ENCODE measurements at regions not wholly inside any gene's neighbourhood (a gene's known extent, or its start where the extent isn't known, plus 50 kb on each side); places are given as distances from the start of the nearest gene placed in this dataset.

DNA sequence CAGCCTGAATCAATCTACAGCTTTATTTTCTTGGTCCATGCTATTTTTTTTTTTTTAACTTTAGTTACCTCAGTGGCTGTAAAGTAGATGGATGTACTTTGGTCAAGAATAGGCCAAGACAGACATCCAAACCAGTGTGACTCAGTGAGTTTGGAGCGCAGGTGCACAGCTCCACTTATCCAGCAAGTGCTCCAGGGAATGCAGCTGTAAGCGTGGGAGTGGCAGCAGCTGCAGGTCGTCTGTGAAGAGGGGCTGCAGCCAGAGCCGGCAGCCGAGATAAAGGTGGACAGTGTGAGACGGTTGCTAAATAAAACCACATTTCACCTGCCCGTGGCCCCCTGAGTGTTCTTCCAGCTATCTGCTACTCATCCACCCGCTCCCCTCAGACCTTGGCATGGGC lies 1018.7 kb downstream of the AACS start:
- H3K9me1 ChIP-seq (replicated peaks; ENCODE audit: control insufficient read depth, extremely low read depth, insufficient read depth, low read length), result no peaks in the 10 kb centered on the region
- FAIRE-seq (no peak), DNase-seq (ENCODE audit: low read depth, low spot score) (no peak)
- H3K36me3 ChIP-seq (ENCODE audit: control insufficient read depth in 2 of 2, extremely low read depth in 1 of 2, insufficient read depth in 2 of 2, low read length in 2 of 2), result no peaks in the 10 kb centered on the region
- H3K4me2 ChIP-seq (ENCODE audit: insufficient read depth, low read length), result no peak overlapping the region
- TF ChIP-seq POLR2AphosphoS5 (IDR thresholded peaks at IDR 0.05; ENCODE audit: insufficient read depth, low read depth, low read length) (no peak), POLR2A (IDR thresholded peaks at IDR 0.05; ENCODE audit: low read depth, low read length) (no peak), EZH2 (IDR thresholded peaks at IDR 0.05; ENCODE audit: borderline replicate concordance, low read depth, low read length, severe bottlenecking) (no peak), JUN (IDR thresholded peaks at IDR 0.05; ENCODE audit: borderline replicate concordance, insufficient read depth, insufficient read length, low read depth) (no peak), GATA2 (IDR thresholded peaks at IDR 0.05; ENCODE audit: insufficient read depth, insufficient read length, low read depth, low read length) (no peak), MYC (IDR thresholded peaks at IDR 0.05; ENCODE audit: low read depth, low read length) (no peak), FOS (IDR thresholded peaks at IDR 0.05; ENCODE audit: borderline replicate concordance, insufficient read depth, low read length) (no peak)
- TF ChIP-seq, protein P1, sequence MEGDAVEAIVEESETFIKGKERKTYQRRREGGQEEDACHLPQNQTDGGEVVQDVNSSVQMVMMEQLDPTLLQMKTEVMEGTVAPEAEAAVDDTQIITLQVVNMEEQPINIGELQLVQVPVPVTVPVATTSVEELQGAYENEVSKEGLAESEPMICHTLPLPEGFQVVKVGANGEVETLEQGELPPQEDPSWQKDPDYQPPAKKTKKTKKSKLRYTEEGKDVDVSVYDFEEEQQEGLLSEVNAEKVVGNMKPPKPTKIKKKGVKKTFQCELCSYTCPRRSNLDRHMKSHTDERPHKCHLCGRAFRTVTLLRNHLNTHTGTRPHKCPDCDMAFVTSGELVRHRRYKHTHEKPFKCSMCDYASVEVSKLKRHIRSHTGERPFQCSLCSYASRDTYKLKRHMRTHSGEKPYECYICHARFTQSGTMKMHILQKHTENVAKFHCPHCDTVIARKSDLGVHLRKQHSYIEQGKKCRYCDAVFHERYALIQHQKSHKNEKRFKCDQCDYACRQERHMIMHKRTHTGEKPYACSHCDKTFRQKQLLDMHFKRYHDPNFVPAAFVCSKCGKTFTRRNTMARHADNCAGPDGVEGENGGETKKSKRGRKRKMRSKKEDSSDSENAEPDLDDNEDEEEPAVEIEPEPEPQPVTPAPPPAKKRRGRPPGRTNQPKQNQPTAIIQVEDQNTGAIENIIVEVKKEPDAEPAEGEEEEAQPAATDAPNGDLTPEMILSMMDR (IDR thresholded peaks at IDR 0.05; ENCODE audit: extremely low read depth in 1 of 2, insufficient read depth in 1 of 2, low read depth in 1 of 2, low read length in 2 of 2), result no peak
- TF ChIP-seq, protein P2, sequence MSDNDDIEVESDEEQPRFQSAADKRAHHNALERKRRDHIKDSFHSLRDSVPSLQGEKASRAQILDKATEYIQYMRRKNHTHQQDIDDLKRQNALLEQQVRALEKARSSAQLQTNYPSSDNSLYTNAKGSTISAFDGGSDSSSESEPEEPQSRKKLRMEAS (IDR thresholded peaks at IDR 0.05; ENCODE audit: insufficient read depth, insufficient read length), result no peak
- H3K9me3 ChIP-seq (replicated peaks; ENCODE audit: control insufficient read depth, insufficient read depth, low read length), result peaks cover 8% of the 10 kb centered on the region
- H4K20me1 ChIP-seq (replicated peaks; ENCODE audit: control insufficient read depth, extremely low read depth, insufficient read depth, low read length), result no peaks in the 10 kb centered on the region
- no peak overlapping the region for H3K27ac ChIP-seq (ENCODE audit: insufficient read depth, low read depth, low read length)
- no peaks in the 10 kb centered on the region for H3K4me1 ChIP-seq (ENCODE audit: control insufficient read depth, extremely low read depth, insufficient read depth, low read length)
- no peak overlapping the region for H3K4me3 ChIP-seq (replicated peaks in 1 of 3; ENCODE audit: insufficient read depth in 1 of 3, low read depth in 1 of 3, low read length in 3 of 3)
- H3K9ac ChIP-seq (replicated peaks; ENCODE audit: extremely low read depth, insufficient read depth, low read length), result no peak overlapping the region
- H3K27me3 ChIP-seq (ENCODE audit: control insufficient read depth in 2 of 2, insufficient read depth in 2 of 2, low read length in 2 of 2), result no peaks in the 10 kb centered on the region
- dilution Hi-C loops (cut with MboI; ENCODE audit: extremely low pct_ligation_motif_present, low sequenced_read_pairs), result no loop called here
- ChIA-PET POLR2A (no interaction called here), CTCF (no interaction called here)
- H2AFZ ChIP-seq (ENCODE audit: low read depth, low read length), result no peak overlapping the region
- intact Hi-C loops (cut with micrococcal nuclease), result no loop called here
- H3K79me2 ChIP-seq (ENCODE audit: control insufficient read depth, insufficient read depth, low read length), result no peaks in the 10 kb centered on the region
- BruUV-seq (replicated peaks), result no TSS peak

All from endothelial cell of umbilical vein (primary cell).